CD4-positive, alpha-beta T cell treated with Interleukin-12 subunit alpha and Interleukin-12 subunit beta, for 1 hour (primary cell): ENCODE measurements at regions not wholly inside any gene's neighbourhood (a gene's known extent, or its start where the extent isn't known, plus 50 kb on each side); places are given as distances from the start of the nearest gene placed in this dataset.
"Not testable (repeated sequence)": the region's sequence is repeated elsewhere in the genome, so short reads cannot be mapped to it uniquely, and the experiment has no call there.

Source experiments
- DNase-seq: peaks from one replicate; pipeline ENCODE4 v3.0.0-alpha.2; 2020

DNA sequence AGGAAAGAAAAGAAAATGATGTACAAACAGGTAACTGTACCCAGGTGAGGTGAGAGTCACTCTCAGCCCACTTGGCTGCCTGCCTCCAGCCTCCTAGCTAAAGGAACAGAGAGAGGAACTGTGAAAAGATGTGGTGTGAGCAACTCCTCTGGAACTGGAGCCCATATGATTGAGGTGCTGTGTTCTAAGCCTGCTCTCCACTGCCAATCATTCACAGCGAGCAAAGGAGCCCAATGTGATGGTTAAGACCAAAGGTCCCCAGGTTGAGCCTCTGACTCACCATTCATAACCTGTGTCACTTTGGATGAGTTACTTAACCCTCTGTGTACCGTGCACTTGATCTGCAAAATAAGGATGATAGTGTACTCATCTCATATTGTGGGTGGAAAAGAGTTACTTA is 868.1 kb upstream of the AUTS2 start:
- DNase-seq: no peak

DNA sequence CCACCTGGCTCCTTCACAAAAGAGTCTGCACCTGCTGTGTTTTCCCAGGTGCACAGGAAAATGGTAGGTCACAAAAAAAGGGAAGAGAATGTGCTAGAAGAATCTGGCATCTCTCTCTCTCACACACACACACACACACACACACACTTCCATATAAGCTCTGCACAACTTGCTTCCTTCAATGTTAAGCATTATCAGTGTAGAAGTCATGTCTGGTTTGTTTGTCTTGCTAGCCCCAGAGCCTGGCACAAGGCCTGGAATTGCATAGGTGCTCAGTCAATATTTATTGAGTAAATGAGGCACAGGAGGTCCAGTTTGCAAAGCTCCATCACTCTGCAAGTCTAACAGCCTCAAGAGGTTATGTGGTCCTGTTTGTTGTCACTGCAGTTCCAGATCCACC is 867.3 kb upstream of the AUTS2 start:
- no peak for DNase-seq

DNA sequence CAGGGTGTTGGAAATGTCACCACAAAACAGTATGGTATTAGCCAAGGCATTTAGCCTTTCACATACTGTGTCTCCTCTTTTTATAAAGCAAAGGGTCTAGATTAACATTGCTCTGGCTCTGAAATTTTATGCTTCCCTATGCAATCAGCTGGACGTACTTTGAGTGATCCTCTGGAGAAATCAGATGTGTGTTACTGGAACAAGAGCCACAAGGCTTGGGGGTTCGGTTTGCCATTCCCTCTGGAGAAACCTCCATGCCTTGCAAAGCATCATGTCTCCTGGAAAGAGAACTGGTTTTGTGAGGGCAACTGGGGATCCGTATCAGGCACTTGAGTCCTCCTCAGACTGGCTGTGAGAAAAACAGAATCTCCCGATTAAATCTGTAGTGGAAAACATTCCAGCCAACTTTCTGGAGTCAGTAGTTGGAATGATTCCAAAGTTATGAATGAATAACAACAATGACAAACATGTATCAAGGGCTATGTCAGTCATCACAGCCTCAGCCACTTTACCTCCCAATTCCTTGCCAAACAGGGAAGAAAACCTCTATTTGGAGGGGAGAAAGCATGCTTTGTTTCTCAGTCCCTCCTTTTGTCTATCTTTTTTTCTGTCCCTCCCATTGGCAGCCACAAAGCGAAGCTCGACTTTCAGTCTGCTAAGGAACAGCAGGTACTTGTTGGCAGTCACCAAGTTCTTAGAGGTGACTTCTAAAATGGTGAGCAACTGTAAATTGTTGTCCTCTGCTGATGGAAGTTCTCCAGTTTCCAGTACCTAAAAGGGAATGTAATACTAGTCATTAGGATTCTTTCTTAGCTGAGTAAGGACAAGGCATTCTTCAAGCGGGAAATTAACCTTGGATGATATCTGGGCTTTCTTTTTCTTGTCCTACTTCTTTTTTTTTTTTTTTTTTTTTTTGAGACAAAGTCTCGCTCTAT is 864.8 kb upstream of the AUTS2 start:
- no peak for DNase-seq

DNA sequence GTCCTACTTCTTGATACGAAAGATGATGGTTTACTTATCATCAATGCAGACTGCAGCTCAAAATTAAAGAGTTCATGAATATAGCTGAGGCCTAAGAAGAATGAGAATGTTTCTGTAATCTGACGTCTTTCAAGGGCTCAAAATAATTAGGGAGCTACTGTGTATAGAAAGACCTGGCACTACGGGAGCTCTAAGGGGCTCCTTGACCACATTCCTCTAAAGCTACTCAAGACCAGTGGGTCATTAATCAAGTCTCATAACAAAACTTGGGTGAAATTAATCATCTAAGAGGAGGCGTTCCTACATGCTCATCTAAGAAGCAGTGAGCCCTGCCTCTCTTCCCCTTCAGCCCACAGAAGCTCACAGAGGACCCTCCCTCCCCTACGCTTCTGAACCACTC is 863.8 kb upstream of the AUTS2 start:
- DNase-seq: no peak

DNA sequence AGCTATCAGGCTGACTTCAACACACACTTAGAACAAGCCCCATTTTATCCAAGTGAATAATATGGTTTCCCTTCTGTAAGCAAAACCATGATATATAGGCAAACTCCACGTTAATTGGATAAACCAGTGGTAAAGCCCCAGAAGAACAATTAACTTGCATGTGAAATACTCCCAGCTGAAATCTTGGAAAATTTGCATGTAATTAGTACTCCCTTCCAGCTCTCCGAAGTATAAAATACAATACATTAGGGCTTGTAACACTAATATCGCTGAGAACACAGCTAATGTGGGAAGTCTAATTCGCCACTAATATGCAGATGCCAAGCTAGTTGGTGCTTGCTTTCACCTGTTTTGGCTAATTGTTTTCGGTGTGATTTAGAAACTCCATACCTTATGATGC is 859.0 kb upstream of the AUTS2 start:
- DNase-seq: no peak

DNA sequence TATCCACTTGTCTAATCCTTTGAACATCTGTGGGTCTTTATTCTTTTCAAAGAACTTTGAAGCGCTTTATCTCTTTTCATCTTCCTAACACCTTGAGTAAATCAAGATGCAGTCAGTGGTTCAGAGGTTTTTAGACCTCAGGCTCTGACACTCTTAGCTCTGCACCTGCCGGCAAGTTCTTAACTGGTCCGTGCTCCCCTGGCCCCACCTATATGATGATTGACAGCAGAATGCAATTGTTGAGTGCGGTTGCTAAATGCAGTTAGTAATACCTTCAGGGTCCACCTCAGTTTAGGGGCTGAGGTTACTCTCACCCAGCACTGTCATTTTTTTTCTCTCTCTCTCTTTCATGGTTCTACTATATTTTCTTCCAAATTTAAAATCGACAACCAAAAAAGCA is 854.2 kb upstream of the AUTS2 start:
- DNase-seq: no peak

DNA sequence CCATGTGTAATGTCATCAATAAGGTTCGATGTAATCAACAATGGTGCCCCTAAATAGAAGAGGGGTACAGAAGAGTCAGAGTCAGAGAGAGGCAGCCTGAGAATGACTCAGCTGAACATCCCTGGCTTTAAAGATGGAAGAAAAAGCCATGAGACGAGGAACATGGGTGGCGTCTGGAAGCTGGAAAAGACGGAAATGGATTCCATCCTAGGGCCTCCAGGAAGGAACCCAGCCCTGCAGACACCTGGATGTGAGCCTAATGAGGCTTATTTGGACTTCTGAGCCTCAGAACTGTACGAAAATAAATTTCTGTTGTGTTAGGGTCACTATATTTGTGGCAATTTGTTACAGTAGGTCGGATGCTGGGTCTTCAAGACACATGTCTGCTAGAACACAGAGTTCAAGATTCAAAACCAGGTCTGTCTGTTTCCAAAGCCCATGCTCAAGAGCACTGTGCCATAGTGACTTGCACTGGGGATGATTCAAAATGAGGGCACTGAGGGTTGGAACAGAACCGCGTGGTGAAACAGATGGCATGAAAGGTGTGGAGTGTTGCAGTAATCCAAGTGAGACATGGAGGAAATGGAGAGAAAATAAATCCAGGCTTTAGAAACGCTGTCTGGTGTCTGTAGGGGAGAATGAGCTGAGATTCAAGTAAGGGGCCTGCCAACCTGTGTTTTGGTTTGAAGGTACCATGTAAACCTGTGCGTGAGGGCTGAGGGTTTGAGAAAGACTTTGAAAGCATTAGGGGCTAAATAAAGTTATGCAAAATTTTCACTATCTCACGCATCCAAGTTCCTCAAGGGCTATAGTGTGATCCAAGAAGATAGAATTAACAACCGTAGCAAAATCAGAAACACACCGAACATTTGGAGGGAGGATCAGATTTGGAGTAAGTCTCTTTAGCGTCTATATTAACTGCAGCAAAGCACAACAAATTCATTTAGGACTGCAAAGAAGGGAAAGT is 849.1 kb upstream of the AUTS2 start:
- DNase-seq: no peak

DNA sequence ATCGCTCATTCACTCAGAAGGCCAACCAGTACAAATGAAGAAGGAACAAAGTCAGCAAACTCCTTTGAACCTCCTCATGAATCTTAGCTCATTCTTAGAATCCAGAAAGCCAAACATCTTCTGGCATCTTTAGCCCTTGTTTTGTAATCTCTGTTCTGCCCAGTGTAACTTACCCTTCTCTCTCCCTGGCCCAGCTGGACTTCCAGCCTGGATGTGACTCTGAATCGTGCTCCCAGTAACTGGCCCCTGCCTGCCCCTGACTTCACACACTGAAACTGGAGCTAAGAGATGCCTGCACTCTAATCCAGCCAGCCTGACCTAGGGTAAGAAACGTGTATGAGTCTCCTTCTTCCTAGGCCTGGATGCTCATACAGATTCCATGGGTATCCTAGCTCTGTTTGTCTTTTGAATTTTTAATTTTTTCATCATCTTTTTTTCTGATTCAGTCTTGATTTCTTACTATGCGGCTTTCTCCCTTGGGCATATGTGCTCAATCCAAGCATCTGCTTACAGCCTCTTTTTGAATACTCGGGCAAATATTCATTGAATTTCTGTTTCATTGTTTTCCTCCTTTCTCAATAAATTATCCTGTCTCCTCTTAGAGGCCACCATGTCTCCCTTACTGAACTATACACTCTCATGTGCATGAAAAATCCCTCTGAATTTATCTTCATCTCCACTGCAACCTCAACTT is 845.6 kb upstream of the AUTS2 start:
- DNase-seq: no peak

DNA sequence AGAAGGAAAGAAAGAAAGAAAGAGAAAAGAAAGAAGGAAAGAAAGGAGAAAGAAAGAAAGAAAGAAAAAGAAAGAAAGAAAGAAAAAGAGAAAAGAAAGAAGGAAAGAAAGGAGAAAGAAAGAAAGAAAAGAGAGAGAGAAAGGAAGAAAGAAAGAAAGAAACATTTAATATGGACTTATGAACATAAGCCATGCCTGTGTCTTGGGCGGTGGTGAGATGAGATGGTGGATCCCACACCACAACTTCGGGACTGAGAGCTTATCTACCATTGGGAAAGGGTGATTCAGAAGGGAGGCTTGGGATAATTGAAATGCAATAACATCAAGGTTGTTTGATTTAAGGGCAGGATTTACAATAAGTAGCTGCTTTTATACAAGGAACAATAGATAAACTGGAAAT is 843.9 kb upstream of the AUTS2 start:
- no peak for DNase-seq

DNA sequence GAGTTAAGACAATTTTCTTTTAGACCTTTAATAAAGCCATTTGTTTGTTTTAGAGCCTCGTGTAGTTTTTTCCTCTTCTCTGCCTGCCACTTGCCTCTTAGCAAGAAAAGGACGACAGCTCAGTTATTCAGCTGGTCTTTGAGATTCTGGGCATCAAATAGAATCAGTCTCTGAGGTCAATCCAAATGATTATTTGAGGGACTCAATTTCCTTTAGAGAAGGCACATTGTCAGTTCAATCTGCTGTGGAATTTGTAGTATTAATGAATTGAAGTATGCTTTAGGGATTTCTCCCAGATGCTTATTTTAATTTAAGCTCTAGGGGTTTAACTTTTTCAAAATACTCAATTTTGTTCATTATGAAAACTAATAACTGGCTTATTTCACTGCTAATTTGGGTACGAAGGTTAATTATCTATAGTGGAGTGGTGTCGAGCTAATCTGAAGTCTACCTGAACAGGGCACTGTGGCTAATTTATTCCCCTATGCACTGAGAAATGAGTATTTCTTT is 841.2 kb upstream of the AUTS2 start:
- no peak for DNase-seq

DNA sequence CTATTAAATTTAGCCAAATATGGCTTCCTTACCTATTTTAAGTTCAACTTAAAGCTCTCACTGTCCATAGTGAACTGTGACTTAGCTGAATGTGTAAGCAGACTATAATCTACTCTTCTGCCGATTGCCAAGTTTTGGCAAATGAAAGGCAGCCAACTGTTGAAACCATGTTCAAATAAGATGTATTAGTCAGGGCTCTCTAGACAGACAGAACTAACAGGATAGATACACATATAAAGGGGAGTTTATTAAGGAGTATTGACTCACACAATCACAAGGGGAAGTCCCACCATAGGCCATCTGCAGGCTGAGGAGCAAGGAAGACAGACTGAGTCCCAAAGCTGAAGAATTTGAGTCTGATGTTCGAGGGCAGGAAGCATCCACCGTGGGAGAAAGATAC is 837.7 kb upstream of the AUTS2 start:
- DNase-seq: no peak

DNA sequence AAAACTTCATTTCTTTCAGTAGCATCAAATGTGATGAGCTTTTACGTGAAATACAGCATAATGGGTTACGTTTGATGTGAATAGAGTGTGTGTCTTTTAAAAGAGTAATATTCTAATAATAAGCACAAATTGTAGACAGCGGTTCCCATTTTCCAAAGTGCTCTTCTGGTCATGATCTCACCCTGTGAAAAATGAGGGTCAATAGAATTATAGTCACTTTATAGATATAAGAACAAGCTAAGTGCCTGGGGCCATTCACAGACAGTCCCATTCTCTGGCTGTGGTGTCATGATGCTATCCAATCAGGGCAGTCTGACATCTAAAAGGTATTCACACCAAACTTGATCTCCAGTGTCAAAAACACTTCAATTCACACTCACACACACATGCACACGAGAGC is 830.8 kb upstream of the AUTS2 start:
- no peak for DNase-seq

DNA sequence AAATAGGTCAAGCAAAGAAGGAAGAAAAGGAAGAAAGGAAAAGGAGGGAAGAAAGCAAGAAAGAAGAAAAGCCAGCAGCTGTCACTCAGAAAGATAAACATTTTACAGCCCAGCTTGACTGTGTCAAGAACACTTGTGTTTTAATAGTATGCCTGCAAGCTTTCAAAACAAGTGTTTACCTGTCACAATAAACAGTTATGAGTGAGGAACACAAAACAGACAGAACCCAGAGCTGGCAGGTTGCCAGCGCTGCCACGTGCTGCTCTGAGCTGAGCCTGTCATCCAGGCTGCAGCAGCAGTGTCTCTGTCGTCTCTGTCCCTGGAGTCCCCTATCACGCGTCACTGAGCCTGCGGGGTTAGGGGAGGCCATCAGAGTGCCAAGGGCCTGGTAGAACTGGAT is 827.6 kb upstream of the AUTS2 start:
- DNase-seq: no peak

DNA sequence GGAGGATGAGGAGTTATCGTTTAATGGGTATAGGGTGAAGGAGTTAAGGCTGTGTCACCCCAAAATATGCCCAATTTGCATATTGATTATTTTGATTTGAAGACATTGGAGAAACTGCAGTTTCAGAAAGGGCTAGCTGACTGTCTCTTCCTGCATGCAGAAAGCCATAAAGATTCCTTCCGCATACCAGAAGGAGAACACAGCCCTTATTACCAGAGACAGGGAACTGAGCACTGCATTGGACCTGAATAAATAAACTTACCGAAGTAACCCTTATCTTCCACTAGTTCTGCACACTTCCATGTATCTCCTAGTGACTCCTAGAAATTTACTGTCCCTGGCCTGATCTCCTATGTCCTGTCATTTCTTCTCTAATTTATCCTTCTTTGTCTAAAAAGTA is 821.9 kb upstream of the AUTS2 start:
- no peak for DNase-seq

DNA sequence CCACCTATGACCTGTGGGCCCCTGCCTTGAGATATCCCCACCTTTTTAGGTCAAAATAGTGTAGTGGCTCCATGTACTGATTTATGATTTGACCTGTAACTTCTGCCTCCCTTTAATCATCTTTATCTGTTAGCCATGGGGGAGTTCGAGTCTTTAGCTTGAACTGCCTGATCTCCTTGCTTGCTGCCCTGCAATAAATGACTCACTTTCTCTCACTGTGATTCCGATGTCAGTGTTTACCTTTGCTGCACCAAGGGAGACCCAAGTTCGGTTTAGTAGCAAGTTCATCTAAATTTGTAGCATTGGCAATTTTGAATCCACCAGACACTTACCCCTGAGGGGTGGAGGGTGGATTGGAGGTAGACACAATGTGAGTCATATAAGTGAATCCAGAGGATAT is 814.6 kb upstream of the AUTS2 start:
- DNase-seq: no peak

DNA sequence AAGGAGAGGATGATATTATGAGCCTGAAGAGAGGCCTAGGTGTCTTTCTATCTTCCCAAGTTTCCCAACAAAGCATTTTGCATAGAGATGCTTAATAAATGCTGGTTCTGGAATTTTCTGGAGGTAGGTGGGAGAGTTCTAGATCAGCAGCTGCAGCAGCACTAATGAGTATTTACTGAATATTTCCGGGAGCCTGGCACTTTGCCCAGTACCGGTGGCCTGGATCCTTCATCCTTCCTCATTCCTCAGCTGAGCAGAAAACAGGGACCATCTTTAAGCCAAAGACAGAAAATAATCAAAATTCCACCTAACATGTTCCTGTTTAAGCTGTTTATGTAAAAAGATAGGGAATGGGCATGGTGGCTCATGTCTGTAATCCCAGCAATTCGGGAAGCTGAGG is 813.2 kb upstream of the AUTS2 start:
- DNase-seq: no peak

DNA sequence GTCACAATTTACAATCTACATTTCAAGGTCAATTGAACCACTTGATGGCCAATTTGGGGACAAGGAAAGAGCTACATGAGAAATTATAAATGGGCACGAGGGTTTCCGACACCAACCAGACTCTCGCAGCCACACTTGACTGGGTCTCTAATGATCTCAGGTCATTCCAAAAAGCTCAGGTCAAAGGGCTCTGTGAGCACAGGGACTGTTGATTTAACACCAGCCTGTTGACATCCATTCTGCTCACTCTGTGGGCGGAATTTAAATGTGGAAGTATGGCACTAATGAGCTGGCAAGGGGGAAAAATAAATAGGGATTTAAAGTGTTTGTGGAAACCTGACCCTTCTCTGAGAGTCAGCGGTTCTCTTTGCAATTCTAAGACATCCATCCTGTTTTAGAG is 810.7 kb upstream of the AUTS2 start:
- no peak for DNase-seq

DNA sequence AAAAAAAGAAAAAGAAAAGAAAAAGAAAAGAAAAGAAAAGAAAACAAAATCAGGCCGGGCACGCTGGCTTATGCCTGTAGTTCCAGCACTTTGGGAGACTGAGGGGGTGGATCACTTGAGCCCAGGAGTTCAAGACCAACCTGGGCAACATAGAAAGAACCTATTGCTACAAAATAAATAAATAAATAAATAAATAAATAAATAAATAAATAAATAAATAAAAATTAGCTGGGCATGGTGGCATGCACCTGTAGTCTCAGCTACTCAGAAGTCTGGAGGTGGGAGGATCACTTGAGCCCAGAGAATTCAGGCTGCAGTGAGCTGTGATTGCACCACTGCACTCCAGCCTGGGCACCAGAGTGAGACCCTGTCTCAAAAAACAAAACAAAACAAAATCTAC is 809.7 kb upstream of the AUTS2 start:
- DNase-seq: not testable (repeated sequence)

DNA sequence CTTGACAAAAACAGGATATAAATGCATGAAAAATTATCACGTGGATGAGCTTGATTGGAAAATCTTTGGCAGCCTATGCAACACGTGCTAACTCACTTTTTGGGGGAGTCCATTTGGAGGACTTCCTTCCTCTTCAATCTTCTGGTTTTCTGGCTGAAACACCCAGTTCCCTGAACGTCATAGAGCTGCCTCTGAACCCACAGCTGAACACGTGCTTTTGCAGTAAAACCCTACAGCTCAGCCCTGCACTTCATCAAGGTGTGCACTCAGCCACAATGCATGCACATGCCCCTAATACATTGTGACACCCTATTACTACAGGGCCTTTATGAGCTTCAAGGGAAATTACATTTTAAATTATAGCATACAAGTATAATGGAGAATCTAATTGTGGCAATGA is 808.7 kb upstream of the AUTS2 start:
- DNase-seq: no peak

DNA sequence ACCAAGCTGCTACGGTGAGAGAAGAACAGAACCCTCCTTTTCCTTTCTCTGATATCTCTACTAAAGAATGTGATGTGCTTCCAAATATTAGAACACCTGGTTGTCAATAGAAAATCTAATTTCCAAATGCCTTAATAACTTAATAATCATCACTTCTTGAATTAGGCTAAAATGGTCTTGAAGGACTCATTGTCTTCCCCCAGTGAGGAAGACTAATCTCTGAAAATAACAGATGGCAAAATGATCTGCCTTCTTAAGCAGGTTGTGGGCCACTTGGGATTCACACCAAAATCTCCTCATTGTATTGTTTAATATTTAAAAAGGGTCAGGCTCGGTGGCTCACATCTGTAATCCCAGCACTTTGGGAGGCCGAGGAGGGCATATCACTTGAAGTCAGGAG is 805.9 kb upstream of the AUTS2 start:
- DNase-seq: no peak

DNA sequence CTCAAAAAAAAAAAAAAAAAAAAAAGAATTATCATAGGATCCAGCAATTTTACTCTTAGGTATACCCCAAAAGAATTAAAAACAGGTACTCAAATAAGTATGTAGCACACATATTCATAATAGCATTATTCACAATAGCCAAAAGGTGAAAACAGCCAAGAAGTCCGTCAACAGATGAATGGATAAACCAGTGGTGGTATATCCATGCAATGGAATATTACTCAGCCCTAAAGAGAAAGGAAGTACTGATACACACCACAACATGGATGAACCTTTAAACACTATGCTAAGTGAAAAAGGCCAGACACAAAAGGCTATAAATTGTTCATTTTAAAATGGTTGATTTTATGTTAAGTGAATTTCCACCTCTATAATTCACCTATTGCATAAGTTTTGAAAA is 804.8 kb upstream of the AUTS2 start:
- no peak for DNase-seq

DNA sequence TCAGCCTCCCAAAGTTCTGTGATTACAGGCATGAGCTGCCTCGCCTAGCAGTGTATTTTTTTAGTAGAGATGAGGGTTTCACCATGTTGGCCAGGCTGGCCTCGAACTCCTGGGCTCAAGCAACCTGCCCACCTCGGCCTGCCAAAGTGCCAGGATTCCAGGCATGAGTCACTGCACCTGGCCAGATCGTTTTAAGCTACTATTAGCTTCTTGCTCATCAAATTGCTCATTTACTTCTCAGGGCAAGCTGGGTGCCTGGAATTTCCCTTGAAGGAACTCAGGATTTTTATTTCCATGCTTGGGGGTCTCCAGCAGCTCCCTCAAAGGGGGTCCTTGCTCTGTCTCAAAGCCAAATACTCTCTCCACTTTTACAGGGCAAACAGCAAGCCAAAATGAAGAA is 798.0 kb upstream of the AUTS2 start:
- DNase-seq: no peak

DNA sequence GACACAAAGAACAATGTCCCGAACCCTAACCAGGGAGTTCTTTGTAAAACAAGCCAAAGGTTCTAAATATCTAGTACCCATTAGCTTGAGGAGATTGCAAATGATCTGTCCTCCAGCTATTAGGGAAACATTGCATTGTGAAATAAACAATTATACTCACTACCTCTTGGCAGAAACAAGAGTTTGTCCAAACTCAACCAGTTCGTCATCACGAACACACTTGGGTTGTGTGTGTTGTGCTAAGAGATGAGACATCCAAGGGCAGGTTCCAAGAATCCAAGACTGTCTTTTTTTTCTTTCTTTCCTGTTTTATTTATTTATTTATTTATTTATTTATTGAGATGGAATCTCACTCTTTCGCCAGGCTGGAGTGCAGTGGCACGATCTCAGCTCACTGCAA is 793.1 kb upstream of the AUTS2 start:
- no peak for DNase-seq
